Loucy (cell line): ENCODE measurements at regions not wholly inside any gene's neighbourhood (a gene's known extent, or its start where the extent isn't known, plus 50 kb on each side); places are given as distances from the start of the nearest gene placed in this dataset.

Source experiments
- H2AFZ ChIP-seq: fragments of 200-600 bp; sonication (generic); 2 replicates; pipeline ENCODE4 v1.6.0; 2016; ENCODE audit warnings: antibody characterized with exemption, mild to moderate bottlenecking, low read length, moderate library complexity
- H3F3A ChIP-seq: fragments of 200-600 bp; 2 replicates; pipeline ENCODE4 v1.6.0; 2016; ENCODE audit warnings: antibody characterized with exemption, low read depth, mild to moderate bottlenecking
- H3K27me3 ChIP-seq: fragments of 200-600 bp; sonication (generic); 2 replicates; pipeline ENCODE4 v1.6.1; 2014; ENCODE audit warnings: low read length, mild to moderate bottlenecking; ENCODE audit not compliant: insufficient read depth, poor library complexity, severe bottlenecking
- H3K36me3 ChIP-seq: fragments of 200-600 bp; sonication (generic); 2 replicates; pipeline ENCODE4 v1.6.1; 2016; ENCODE audit warnings: low read length; ENCODE audit not compliant: insufficient read depth
- H3K4me1 ChIP-seq: fragments of 200-600 bp; sonication (generic); 2 replicates; pipeline ENCODE4 v1.5.1; 2014; ENCODE audit warnings: low read length, mild to moderate bottlenecking; ENCODE audit not compliant: insufficient read depth, poor library complexity, severe bottlenecking
- H3K4me2 ChIP-seq: fragments of 200-600 bp; sonication (generic); 2 replicates; pipeline ENCODE4 v1.6.0; 2014; ENCODE audit warnings: antibody characterized with exemption, low read length, low read depth, mild to moderate bottlenecking; ENCODE audit not compliant: poor library complexity, severe bottlenecking
- H3K4me3 ChIP-seq: fragments of 200-600 bp; sonication (generic); 2 replicates; pipeline ENCODE4 v1.5.1; 2014; ENCODE audit warnings: low read length, mild to moderate bottlenecking, mixed read lengths; ENCODE audit not compliant: poor library complexity, severe bottlenecking
- H3K79me2 ChIP-seq: fragments of 200-600 bp; sonication (generic); 2 replicates; pipeline ENCODE4 v1.6.1; 2014; ENCODE audit warnings: low read length; ENCODE audit not compliant: insufficient read depth
- H3K9ac ChIP-seq: fragments of 200-600 bp; sonication (generic); 2 replicates; pipeline ENCODE4 v1.6.0; 2014; ENCODE audit warnings: mild to moderate bottlenecking, low read depth, low read length, moderate library complexity; ENCODE audit not compliant: poor library complexity, severe bottlenecking
- H3K9me2 ChIP-seq: fragments of 200-600 bp; sonication (generic); replicated peaks from 2 replicates; pipeline ENCODE4 v1.6.1; 2016; ENCODE audit warnings: low read depth, low read length, mixed read lengths
- H3K9me3 ChIP-seq: fragments of 200-600 bp; sonication (generic); 2 replicates; pipeline ENCODE4 v1.6.1; 2014; ENCODE audit warnings: mild to moderate bottlenecking, antibody characterized with exemption, low read length, low read depth; ENCODE audit not compliant: insufficient read depth
- H4K20me1 ChIP-seq: fragments of 200-600 bp; sonication (generic); 2 replicates; pipeline ENCODE4 v1.6.0; 2014; ENCODE audit warnings: antibody characterized with exemption, low read length, mild to moderate bottlenecking; ENCODE audit not compliant: insufficient read depth, poor library complexity, severe bottlenecking
- EZH2phosphoT487 ChIP-seq: fragments of 200-600 bp; IDR thresholded peaks from 2 replicates; pipeline ENCODE4 v1.6.1; 2018; ENCODE audit warnings: antibody characterized with exemption, mild to moderate bottlenecking, moderate library complexity, borderline replicate concordance
- TF ChIP-seq, protein P1 (sequence below): fragments of 200-600 bp; sonication (generic); conservative IDR thresholded peaks from 2 replicates; pipeline ENCODE4 v1.5.1; 2014; ENCODE audit warnings: mild to moderate bottlenecking, antibody characterized with exemption, low read length

DNA sequence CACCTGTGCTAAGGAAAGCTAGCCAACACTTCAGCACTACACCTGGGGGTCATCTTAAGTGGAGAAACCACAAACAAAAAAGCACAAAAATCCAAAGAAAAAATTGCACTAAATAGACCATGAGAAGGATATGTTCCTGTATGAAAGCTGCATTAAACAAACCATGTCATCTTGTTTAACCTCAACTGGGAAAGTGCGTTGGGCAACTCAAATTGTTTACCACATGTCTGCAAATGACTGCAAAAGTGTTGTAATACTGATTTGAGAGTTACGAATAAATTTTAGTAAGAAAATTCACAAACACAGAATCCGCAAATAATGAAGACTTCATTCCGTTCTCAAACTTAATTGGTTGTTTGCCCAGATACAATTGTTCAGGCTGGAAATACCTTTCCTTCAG is 111.9 kb upstream of the EGFR start:
- H3K9me2 ChIP-seq: no peaks in the 10 kb centered on the region
- no peak overlapping the region for H3K9ac ChIP-seq
- H3K36me3 ChIP-seq: no peaks in the 10 kb centered on the region
- no peak overlapping the region for H3K4me2 ChIP-seq
- no peak overlapping the region for H2AFZ ChIP-seq
- H4K20me1 ChIP-seq: no peaks in the 10 kb centered on the region
- H3K27me3 ChIP-seq: no peaks in the 10 kb centered on the region
- no peaks in the 10 kb centered on the region for H3K4me1 ChIP-seq
- no peaks in the 10 kb centered on the region for H3F3A ChIP-seq
- no peak overlapping the region for H3K4me3 ChIP-seq
- H3K9me3 ChIP-seq: no peaks in the 10 kb centered on the region
- no peak for TF ChIP-seq EZH2phosphoT487
- TF ChIP-seq, protein P1, sequence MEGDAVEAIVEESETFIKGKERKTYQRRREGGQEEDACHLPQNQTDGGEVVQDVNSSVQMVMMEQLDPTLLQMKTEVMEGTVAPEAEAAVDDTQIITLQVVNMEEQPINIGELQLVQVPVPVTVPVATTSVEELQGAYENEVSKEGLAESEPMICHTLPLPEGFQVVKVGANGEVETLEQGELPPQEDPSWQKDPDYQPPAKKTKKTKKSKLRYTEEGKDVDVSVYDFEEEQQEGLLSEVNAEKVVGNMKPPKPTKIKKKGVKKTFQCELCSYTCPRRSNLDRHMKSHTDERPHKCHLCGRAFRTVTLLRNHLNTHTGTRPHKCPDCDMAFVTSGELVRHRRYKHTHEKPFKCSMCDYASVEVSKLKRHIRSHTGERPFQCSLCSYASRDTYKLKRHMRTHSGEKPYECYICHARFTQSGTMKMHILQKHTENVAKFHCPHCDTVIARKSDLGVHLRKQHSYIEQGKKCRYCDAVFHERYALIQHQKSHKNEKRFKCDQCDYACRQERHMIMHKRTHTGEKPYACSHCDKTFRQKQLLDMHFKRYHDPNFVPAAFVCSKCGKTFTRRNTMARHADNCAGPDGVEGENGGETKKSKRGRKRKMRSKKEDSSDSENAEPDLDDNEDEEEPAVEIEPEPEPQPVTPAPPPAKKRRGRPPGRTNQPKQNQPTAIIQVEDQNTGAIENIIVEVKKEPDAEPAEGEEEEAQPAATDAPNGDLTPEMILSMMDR: no peak
- no peaks in the 10 kb centered on the region for H3K79me2 ChIP-seq

DNA sequence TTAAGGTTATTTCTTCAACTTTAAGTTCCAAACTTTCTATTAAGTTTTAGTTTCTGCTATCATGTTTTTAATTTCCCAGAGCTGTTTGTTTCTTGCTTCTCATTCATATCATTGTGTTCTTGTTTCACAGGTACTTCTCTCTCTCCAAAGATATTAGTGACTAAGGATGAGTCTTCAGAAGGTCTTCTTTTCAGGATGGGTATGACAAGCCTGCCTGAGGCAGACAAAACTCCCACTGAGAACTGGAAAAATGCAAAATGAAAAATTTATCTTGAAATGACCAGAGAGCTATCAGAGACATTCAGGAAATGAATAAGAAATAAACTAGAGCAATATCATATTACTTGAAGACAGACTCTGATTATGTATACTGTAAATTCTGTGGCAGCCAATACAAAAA is 110.8 kb upstream of the EGFR start:
- Histone ChIP-seq H3K79me2 (no peaks in the 10 kb centered on the region), H3K9me3 (no peaks in the 10 kb centered on the region)

DNA sequence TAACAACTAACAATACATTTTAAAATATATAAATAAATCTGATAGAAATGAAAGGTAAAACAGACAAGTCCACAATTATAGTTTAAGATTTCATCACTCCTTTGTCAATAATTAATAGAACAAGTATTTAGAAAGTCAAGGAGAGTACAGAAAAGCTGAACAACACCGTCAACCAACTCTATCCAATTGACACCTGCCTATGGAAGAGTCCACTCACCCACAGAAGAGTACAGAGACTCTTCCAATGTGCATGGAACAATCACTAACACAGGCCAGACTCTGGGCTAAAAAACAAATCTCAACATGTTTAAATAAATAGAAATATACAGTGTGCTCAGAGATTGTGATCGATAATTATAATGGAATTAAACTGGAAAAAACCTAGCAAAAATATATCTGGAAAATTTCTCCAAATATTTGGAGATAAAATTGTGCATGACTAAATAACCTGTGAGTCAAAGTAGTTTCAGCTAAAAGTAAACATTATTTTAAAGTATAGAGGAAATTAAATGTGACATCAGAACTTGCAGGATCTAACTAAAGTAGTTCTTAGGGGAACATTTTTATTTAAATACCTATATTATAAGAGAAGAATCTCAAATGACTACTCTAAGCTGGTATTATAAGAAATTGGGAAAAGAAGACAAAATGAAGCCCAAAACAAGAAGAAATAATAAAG is 109.9 kb upstream of the EGFR start:
- Histone ChIP-seq H3K9ac (no peak overlapping the region), H3K27me3 (no peaks in the 10 kb centered on the region), H3K79me2 (no peaks in the 10 kb centered on the region), H4K20me1 (no peaks in the 10 kb centered on the region), H3K4me1 (no peaks in the 10 kb centered on the region), H3K4me2 (no peak overlapping the region), H3K4me3 (no peak overlapping the region), H2AFZ (no peak overlapping the region), H3K9me3 (no peaks in the 10 kb centered on the region), H3K9me2 (no peaks in the 10 kb centered on the region), H3K36me3 (no peaks in the 10 kb centered on the region), H3F3A (no peaks in the 10 kb centered on the region)
- TF ChIP-seq EZH2phosphoT487: no peak
- TF ChIP-seq, protein P1: no peak

More for the DNA sequence above, 110.8 kb upstream of the EGFR start:
- no peaks in the 10 kb centered on the region for H3K36me3 ChIP-seq
- no peaks in the 10 kb centered on the region for H3K27me3 ChIP-seq
- no peak overlapping the region for H2AFZ ChIP-seq
- H3K9me2 ChIP-seq: no peaks in the 10 kb centered on the region
- no peaks in the 10 kb centered on the region for H4K20me1 ChIP-seq
- no peak overlapping the region for H3K4me3 ChIP-seq
- no peaks in the 10 kb centered on the region for H3F3A ChIP-seq
- TF ChIP-seq EZH2phosphoT487: no peak
- TF ChIP-seq, protein P1: no peak
- H3K9ac ChIP-seq: no peak overlapping the region
- no peak overlapping the region for H3K4me2 ChIP-seq
- no peaks in the 10 kb centered on the region for H3K4me1 ChIP-seq
